Fibroblast of lung (primary cell): ENCODE measurements at regions not wholly inside any gene's neighbourhood (a gene's known extent, or its start where the extent isn't known, plus 50 kb on each side); places are given as distances from the start of the nearest gene placed in this dataset.

ENCODE experiments used
- DNase-seq, 2 donors: peaks; one replicate each; pipeline versions ENCODE4 v3.0.0 to v3.0.0-alpha.2; 2010; ENCODE audit warnings: low read depth in 2 of 2
- H2AFZ ChIP-seq: 2 replicates; pipeline ENCODE4 v1.5.1; 2012; ENCODE audit warnings: low read length, control low read depth, inconsistent platforms
- H3K27ac ChIP-seq: 2 replicates; pipeline ENCODE4 v1.5.1; 2011; ENCODE audit warnings: low read length, control low read depth; ENCODE audit not compliant: insufficient read depth
- H3K27me3 ChIP-seq: 2 replicates; pipeline ENCODE4 v1.5.1; 2011; ENCODE audit warnings: mild to moderate bottlenecking, low read length; ENCODE audit not compliant: control insufficient read depth, insufficient read depth
- H3K36me3 ChIP-seq: 2 replicates; pipeline ENCODE4 v1.5.1; 2011; ENCODE audit warnings: low read length; ENCODE audit not compliant: control insufficient read depth, insufficient read depth
- H3K4me1 ChIP-seq: 2 replicates; pipeline ENCODE4 v1.5.1; 2011; ENCODE audit warnings: low read length; ENCODE audit not compliant: control insufficient read depth, insufficient read depth; ENCODE audit errors: extremely low read depth
- H3K4me2 ChIP-seq: 2 replicates; pipeline ENCODE4 v1.5.1; 2011; ENCODE audit warnings: low read length, control low read depth; ENCODE audit not compliant: insufficient read depth; ENCODE audit errors: extremely low read depth
- H3K4me3 ChIP-seq, 4 experiments: fragments of 200-600 bp in 1 of 4; sonication (generic) in 1 of 4; replicated peaks in 1 of 4; 2 replicates each; pipeline ENCODE4 v1.5.1; 2011 to 2016; ENCODE audit warnings: low read length in 4 of 4, low read depth in 3 of 4, mild to moderate bottlenecking in 3 of 4, control low read depth in 2 of 4, inconsistent platforms in 1 of 4, mixed read lengths in 1 of 4; ENCODE audit not compliant: insufficient read depth in 1 of 4; ENCODE audit errors: control extremely low read depth in 1 of 4
- H3K79me2 ChIP-seq: 2 replicates; pipeline ENCODE4 v1.5.1; 2012; ENCODE audit warnings: mild to moderate bottlenecking, low read length, inconsistent platforms; ENCODE audit not compliant: control insufficient read depth, insufficient read depth
- H3K9ac ChIP-seq: 2 replicates; pipeline ENCODE4 v1.5.1; 2011; ENCODE audit warnings: mild to moderate bottlenecking, low read length, control low read depth; ENCODE audit not compliant: insufficient read depth
- H3K9me3 ChIP-seq: 2 replicates; pipeline ENCODE4 v1.5.1; 2012; ENCODE audit warnings: low read depth, low read length; ENCODE audit not compliant: control insufficient read depth, insufficient read depth
- H4K20me1 ChIP-seq: 2 replicates; pipeline ENCODE4 v1.5.1; 2011; ENCODE audit warnings: low read length; ENCODE audit not compliant: control insufficient read depth, insufficient read depth; ENCODE audit errors: extremely low read depth
- EZH2 ChIP-seq: IDR thresholded peaks from 2 replicates; pipeline ENCODE4 v1.5.1; 2012; ENCODE audit warnings: low read length, control low read depth, mild to moderate bottlenecking; ENCODE audit errors: missing control alignments
- TF ChIP-seq, protein P1 (sequence below), 2 donors: IDR thresholded peaks in 1 of 2; conservative IDR thresholded peaks in 1 of 2; 1 replicate in 1 of 2; 2 replicates in 1 of 2; pipeline ENCODE4 v1.5.1; 2011 to 2012; ENCODE audit warnings: low read length in 2 of 2, control low read depth in 1 of 2, inconsistent platforms in 1 of 2, low read depth in 1 of 2, mild to moderate bottlenecking in 1 of 2

DNA sequence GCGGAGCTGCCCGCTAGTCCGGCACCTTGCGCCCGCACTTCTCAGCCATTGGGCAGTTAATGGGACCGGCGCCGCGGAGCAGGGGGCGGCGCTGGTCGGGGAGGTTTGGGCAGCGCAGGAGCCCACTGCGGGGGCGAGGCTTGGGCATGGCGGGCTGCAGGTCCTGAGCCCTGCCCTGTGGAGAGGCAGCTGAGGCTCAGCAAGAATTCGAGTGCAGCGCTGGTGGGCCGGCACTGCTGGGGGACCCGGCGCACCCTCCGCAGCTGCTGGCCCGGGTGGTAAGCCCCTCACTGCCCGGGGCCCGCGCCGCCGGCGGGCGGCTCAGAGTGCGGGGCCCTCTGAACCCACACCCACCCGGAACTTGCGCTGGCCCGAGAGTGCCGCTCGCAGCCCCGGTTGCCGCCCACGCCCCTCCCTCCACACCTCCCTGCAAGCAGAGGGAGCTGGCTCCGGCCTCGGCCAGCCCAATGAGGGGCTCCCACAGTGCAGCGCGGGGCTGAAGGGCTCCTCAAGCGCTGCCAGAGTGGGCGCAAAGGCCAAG, 835.0 kb downstream of the TBL1XR1 start:
- TF ChIP-seq, protein P1, sequence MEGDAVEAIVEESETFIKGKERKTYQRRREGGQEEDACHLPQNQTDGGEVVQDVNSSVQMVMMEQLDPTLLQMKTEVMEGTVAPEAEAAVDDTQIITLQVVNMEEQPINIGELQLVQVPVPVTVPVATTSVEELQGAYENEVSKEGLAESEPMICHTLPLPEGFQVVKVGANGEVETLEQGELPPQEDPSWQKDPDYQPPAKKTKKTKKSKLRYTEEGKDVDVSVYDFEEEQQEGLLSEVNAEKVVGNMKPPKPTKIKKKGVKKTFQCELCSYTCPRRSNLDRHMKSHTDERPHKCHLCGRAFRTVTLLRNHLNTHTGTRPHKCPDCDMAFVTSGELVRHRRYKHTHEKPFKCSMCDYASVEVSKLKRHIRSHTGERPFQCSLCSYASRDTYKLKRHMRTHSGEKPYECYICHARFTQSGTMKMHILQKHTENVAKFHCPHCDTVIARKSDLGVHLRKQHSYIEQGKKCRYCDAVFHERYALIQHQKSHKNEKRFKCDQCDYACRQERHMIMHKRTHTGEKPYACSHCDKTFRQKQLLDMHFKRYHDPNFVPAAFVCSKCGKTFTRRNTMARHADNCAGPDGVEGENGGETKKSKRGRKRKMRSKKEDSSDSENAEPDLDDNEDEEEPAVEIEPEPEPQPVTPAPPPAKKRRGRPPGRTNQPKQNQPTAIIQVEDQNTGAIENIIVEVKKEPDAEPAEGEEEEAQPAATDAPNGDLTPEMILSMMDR (conservative IDR thresholded peaks at IDR 0.05 in 1 of 2, IDR thresholded peaks at IDR 0.05 in 1 of 2; ENCODE audit: low read depth in 1 of 2, low read length in 2 of 2): no peak
- TF ChIP-seq EZH2: no peak
- Histone ChIP-seq H3K27ac (no peak overlapping the region), H4K20me1 (no peaks in the 10 kb centered on the region), H3K79me2 (no peaks in the 10 kb centered on the region), H3K9ac (no peak overlapping the region), H2AFZ (no peak overlapping the region), H3K4me3 (no peak overlapping the region), H3K36me3 (no peaks in the 10 kb centered on the region), H3K4me2 (no peak overlapping the region), H3K27me3 (no peaks in the 10 kb centered on the region), H3K9me3 (no peaks in the 10 kb centered on the region), H3K4me1 (no peaks in the 10 kb centered on the region)
- DNase-seq: no peak

DNA sequence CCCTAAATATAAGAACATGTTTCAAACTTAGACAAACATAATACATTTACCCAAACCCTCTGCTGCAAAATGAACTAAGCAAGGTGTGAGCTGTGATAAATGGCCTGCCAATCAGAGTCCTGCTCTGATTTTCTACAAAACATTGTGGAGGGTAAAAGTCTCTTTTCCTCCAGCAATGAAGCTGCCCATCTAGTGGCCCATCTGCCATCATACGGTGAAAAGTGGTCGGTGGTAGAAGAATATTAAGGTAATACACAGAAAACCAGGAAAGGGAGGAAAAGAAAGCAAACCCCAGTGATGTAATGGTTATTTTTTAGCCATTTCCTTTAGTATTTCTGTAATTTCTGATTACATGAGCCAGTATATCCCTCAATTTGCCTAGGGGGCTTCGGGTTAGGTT, 838.1 kb downstream of the TBL1XR1 start:
- Histone ChIP-seq H4K20me1 (no peaks in the 10 kb centered on the region), H2AFZ (no peak overlapping the region), H3K79me2 (no peaks in the 10 kb centered on the region), H3K27ac (no peak overlapping the region), H3K4me2 (no peak overlapping the region), H3K9me3 (no peaks in the 10 kb centered on the region), H3K9ac (no peak overlapping the region), H3K36me3 (no peaks in the 10 kb centered on the region), H3K4me3 (no peak overlapping the region), H3K4me1 (no peaks in the 10 kb centered on the region), H3K27me3 (no peaks in the 10 kb centered on the region)
- DNase-seq: no peak
- TF ChIP-seq, protein P1 (conservative IDR thresholded peaks at IDR 0.05 in 1 of 2, IDR thresholded peaks at IDR 0.05 in 1 of 2; ENCODE audit: low read depth in 1 of 2, low read length in 2 of 2): no peak
- TF ChIP-seq EZH2: no peak

DNA sequence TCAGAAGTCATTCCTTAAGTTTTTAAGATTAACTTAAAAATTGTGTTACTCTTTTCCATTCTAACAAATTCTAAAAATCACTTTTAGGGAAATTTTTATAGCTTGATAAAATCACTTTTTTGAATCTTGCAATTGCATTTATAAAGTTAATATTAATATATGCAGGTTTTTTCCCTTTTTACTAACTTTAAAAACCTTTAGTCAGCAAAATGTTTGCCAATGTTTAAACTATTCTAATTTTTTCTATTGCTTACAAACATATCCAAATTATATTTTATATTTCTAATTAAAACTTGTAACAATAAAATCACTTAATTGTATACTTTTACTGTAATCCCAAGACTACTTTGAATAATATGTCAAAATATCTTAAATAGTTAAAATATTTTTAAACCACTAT, 839.4 kb downstream of the TBL1XR1 start:
- no peaks in the 10 kb centered on the region for H3K79me2 ChIP-seq
- DNase-seq: no peak
- no peaks in the 10 kb centered on the region for H3K4me1 ChIP-seq
- no peak overlapping the region for H3K27ac ChIP-seq
- H3K9me3 ChIP-seq: no peaks in the 10 kb centered on the region
- no peak overlapping the region for H3K9ac ChIP-seq
- H2AFZ ChIP-seq: no peak overlapping the region
- no peaks in the 10 kb centered on the region for H4K20me1 ChIP-seq
- H3K4me3 ChIP-seq: no peak overlapping the region
- H3K27me3 ChIP-seq: no peaks in the 10 kb centered on the region
- TF ChIP-seq EZH2: no peak
- TF ChIP-seq, protein P1 (conservative IDR thresholded peaks at IDR 0.05 in 1 of 2, IDR thresholded peaks at IDR 0.05 in 1 of 2; ENCODE audit: low read depth in 1 of 2, low read length in 2 of 2): no peak
- H3K4me2 ChIP-seq: no peak overlapping the region
- H3K36me3 ChIP-seq: no peaks in the 10 kb centered on the region
